GM12892 (cell line): ENCODE measurements at regions not wholly inside any gene's neighbourhood (a gene's known extent, or its start where the extent isn't known, plus 50 kb on each side); places are given as distances from the start of the nearest gene placed in this dataset.

Experiments used
- POLR2A ChIP-seq: IDR thresholded peaks from 2 replicates; pipeline ENCODE4 v1.6.1; 2011; ENCODE audit warnings: low read depth, low read length, control low read depth
- POLR2AphosphoS5 ChIP-seq: IDR thresholded peaks from 2 replicates; pipeline ENCODE4 v1.6.1; 2011; ENCODE audit warnings: low read depth, low read length, control low read depth
- TAF1 ChIP-seq: IDR thresholded peaks from 2 replicates; pipeline ENCODE4 v1.6.1; 2011; ENCODE audit warnings: low read depth, mild to moderate bottlenecking, control low read depth, low read length, borderline replicate concordance

GRCh38 chr5:2238732-2239131 is 356.0 kb upstream of the IRX4 start:
- TF ChIP-seq POLR2A (no peak), POLR2AphosphoS5 (no peak), TAF1 (no peak)
